Tibial artery (tissue), 4 donors: ENCODE measurements at regions not wholly inside any gene's neighbourhood (a gene's known extent, or its start where the extent isn't known, plus 50 kb on each side); places are given as distances from the start of the nearest gene placed in this dataset.

Experiments
- DNase-seq, 2 donors: peaks; one replicate each; pipeline ENCODE4 v3.0.0-alpha.2; 2019
- H3K27ac ChIP-seq, 2 donors: fragments of 200-600 bp; sonication (generic) in 1 of 2; 1 replicate in 1 of 2; 2 replicates in 1 of 2; pipeline ENCODE4 v1.5.1; 2018 to 2019; ENCODE audit warnings: mild to moderate bottlenecking in 1 of 2
- H3K27me3 ChIP-seq, 2 donors: fragments of 200-600 bp; sonication (generic) in 1 of 2; one replicate each; pipeline versions ENCODE4 v1.5.1 to v1.6.0; 2016 to 2019
- H3K36me3 ChIP-seq, 3 donors: fragments of 200-600 bp; sonication (generic) in 2 of 3; one replicate each; pipeline ENCODE4 v1.5.1; 2016 to 2019; ENCODE audit warnings: mild to moderate bottlenecking in 2 of 3
- H3K4me1 ChIP-seq, 4 donors: fragments of 200-600 bp; sonication (generic) in 2 of 4; 1 replicate in 3 of 4; 2 replicates in 1 of 4; pipeline ENCODE4 v1.5.1; 2016 to 2019
- H3K4me3 ChIP-seq, 2 donors: fragments of 200-600 bp; sonication (generic) in 1 of 2; 1 replicate in 1 of 2; 2 replicates in 1 of 2; pipeline ENCODE4 v1.5.1; 2018 to 2019; ENCODE audit warnings: mild to moderate bottlenecking in 2 of 2
- H3K9me3 ChIP-seq, 3 donors: fragments of 200-600 bp; sonication (generic) in 1 of 3; one replicate each; pipeline ENCODE4 v1.5.1; 2016 to 2019
- CTCF ChIP-seq, 2 experiments: fragments of 200-600 bp in 1 of 2; fragments of 450-650 bp in 1 of 2; IDR thresholded peaks; one replicate each; pipeline ENCODE4 v1.5.1; 2017 to 2019; ENCODE audit warnings: antibody characterized with exemption in 2 of 2, mild to moderate bottlenecking in 1 of 2, moderate library complexity in 1 of 2
- intact Hi-C: fragments of 100-400 bp; cut with DNase I; formaldehyde crosslinking; loops from one replicate; pipeline ENCODE4 v1.15.0; 2023; ENCODE audit warnings: low total_unique reads

GRCh38 chr10:100651916-100652315 lies 93.5 kb upstream of the PAX2 start:
- no peak for DNase-seq
- Histone ChIP-seq H3K36me3 (no peaks in the 10 kb centered on the region), H3K4me3 (no peak overlapping the region), H3K4me1 (peaks cover 0 to 35% (median 25%) of the 10 kb centered on the region in 4 donors), H3K27ac (no peak overlapping the region), H3K27me3 (peaks cover 0 to 74% of the 10 kb centered on the region in 2 donors), H3K9me3 (no peaks in the 10 kb centered on the region)
- intact Hi-C loops: no loop called here
- no peak for TF ChIP-seq CTCF (IDR thresholded peaks at IDR 0.05)

GRCh38 chr10:100652406-100653135 lies 92.8 kb upstream of the PAX2 start:
- no peak for TF ChIP-seq CTCF (IDR thresholded peaks at IDR 0.05)
- peaks cover 0 to 75% of the 10 kb centered on the region in 2 donors for H3K27me3 ChIP-seq
- peaks cover 0 to 35% (median 25%) of the 10 kb centered on the region in 4 donors for H3K4me1 ChIP-seq
- DNase-seq: no peak
- intact Hi-C loops: no loop called here
- no peaks in the 10 kb centered on the region for H3K36me3 ChIP-seq
- H3K27ac ChIP-seq: no peak overlapping the region
- H3K9me3 ChIP-seq: no peaks in the 10 kb centered on the region
- no peak overlapping the region for H3K4me3 ChIP-seq

- intact Hi-C loops: no loop called here
- Histone ChIP-seq H3K27me3 (peaks cover 0 to 80% of the 10 kb centered on the region in 2 donors), H3K4me1 (peaks cover 0 to 35% (median 25%) of the 10 kb centered on the region in 4 donors), H3K4me3 (peak overlapping the region in 1 of 2 donors; percentile 20), H3K27ac (no peak overlapping the region), H3K9me3 (no peaks in the 10 kb centered on the region), H3K36me3 (no peaks in the 10 kb centered on the region)
- DNase-seq: no peak
- TF ChIP-seq CTCF (IDR thresholded peaks at IDR 0.05): no peak
These were observed 92.0 kb upstream of the PAX2 start for GRCh38 chr10:100653238-100653956.

GRCh38 chr10:100653957-100654781 lies 91.2 kb upstream of the PAX2 start:
- peaks cover 0 to 84% of the 10 kb centered on the region in 2 donors for H3K27me3 ChIP-seq
- no peaks in the 10 kb centered on the region for H3K9me3 ChIP-seq
- H3K4me1 ChIP-seq: peaks cover 0 to 35% (median 25%) of the 10 kb centered on the region in 4 donors
- no peak overlapping the region for H3K27ac ChIP-seq
- H3K4me3 ChIP-seq: peak overlapping the region in 1 of 2 donors; percentile 20
- no peaks in the 10 kb centered on the region for H3K36me3 ChIP-seq
- DNase-seq: no peak
- intact Hi-C loops: no loop called here
- TF ChIP-seq CTCF (IDR thresholded peaks at IDR 0.05): no peak

- Histone ChIP-seq H3K27ac (no peak overlapping the region), H3K36me3 (no peaks in the 10 kb centered on the region), H3K4me1 (peaks cover 0 to 35% (median 25%) of the 10 kb centered on the region in 4 donors), H3K9me3 (no peaks in the 10 kb centered on the region), H3K4me3 (no peak overlapping the region), H3K27me3 (peaks cover 0 to 86% of the 10 kb centered on the region in 2 donors)
- no peak for DNase-seq
- TF ChIP-seq CTCF (IDR thresholded peaks at IDR 0.05): no peak
- intact Hi-C loops: no loop called here
These were observed 90.5 kb upstream of the PAX2 start for GRCh38 chr10:100654782-100655325.
